ENCODE measurements at regions not wholly inside any gene's neighbourhood (a gene's known extent, or its start where the extent isn't known, plus 50 kb on each side); places are given as distances from the start of the nearest gene placed in this dataset. TPM values are rescaled to one million over a fixed set of nuclear protein-coding genes. Genes with fewer than 3 reads are reported as not detected.
A peak's percentile ranks its signal among the peaks of the same experiment; 100 is the strongest.
"Not testable (repeated sequence)": the region's sequence is repeated elsewhere in the genome, so short reads cannot be mapped to it uniquely, and the experiment has no call there.

- no peak overlapping the region for H3K4me3 ChIP-seq (ENCODE audit: low read depth, low read length)
- peak; percentile 19 for DNase-seq (ENCODE audit: low read depth)
- no peak for TF ChIP-seq CTCF (IDR thresholded peaks at IDR 0.05; ENCODE audit: insufficient read depth, low read depth, low read length)
Observed at GRCh38 chr15:44883199-44883877, 73.1 kb upstream of the TERB2 start.

GRCh38 chr15:44898890-44899651 lies 57.4 kb upstream of the TERB2 start:
- not testable (repeated sequence) for H3K4me3 ChIP-seq (ENCODE audit: low read depth, low read length); DNase-seq (ENCODE audit: low read depth)

GRCh38 chr15:44899775-44900174 lies 56.7 kb upstream of the TERB2 start:
- not testable (repeated sequence) for H3K4me3 ChIP-seq (ENCODE audit: low read depth, low read length); DNase-seq (ENCODE audit: low read depth)

GRCh38 chr15:44900796-44901195 lies 55.7 kb upstream of the TERB2 start:
- not testable (repeated sequence) for H3K4me3 ChIP-seq (ENCODE audit: low read depth, low read length); DNase-seq (ENCODE audit: low read depth)

GRCh38 chr15:44903281-44903680 lies 53.2 kb upstream of the TERB2 start:
- not testable (repeated sequence) for H3K4me3 ChIP-seq (ENCODE audit: low read depth, low read length)
- DNase-seq (ENCODE audit: low read depth): peak; percentile 65

- not testable (repeated sequence) for DNase-seq (ENCODE audit: low read depth); H3K4me3 ChIP-seq (ENCODE audit: low read depth, low read length)
Observed at GRCh38 chr15:44904651-44905340, 51.7 kb upstream of the TERB2 start.

Small RNA genes lying in the stretch of these regions (small RNA-seq; reads per million reads assigned to genes)
- gene RF00019 (not detected), gene RNU1-119P (not detected)

Measured in fibroblast of villous mesenchyme (primary cell).